NB4 (cell line): ENCODE measurements at regions not wholly inside any gene's neighbourhood (a gene's known extent, or its start where the extent isn't known, plus 50 kb on each side); places are given as distances from the start of the nearest gene placed in this dataset.

Experiments
- DNase-seq: peaks from one replicate; pipeline ENCODE4 v3.0.0; 2010; ENCODE audit warnings: low read depth
- H3K4me3 ChIP-seq: one replicate; pipeline ENCODE4 v1.5.1; 2011; ENCODE audit warnings: mild to moderate bottlenecking, low read depth, low read length, moderate library complexity
- MYC ChIP-seq: IDR thresholded peaks from 2 replicates; pipeline ENCODE4 v1.6.1; 2011; ENCODE audit warnings: low read depth, low read length
- POLR2A ChIP-seq: IDR thresholded peaks from 2 replicates; pipeline ENCODE4 v1.6.1; 2011; ENCODE audit warnings: mild to moderate bottlenecking; ENCODE audit not compliant: insufficient read length; ENCODE audit errors: extremely low read depth
- TF ChIP-seq, protein P1 (sequence below): IDR thresholded peaks from 2 replicates; pipeline ENCODE4 v1.6.1; 2011; ENCODE audit warnings: low read depth, low read length
- TF ChIP-seq, protein P2 (sequence below): IDR thresholded peaks from one replicate; pipeline ENCODE4 v1.5.1; 2012; ENCODE audit warnings: low read depth, low read length

DNA sequence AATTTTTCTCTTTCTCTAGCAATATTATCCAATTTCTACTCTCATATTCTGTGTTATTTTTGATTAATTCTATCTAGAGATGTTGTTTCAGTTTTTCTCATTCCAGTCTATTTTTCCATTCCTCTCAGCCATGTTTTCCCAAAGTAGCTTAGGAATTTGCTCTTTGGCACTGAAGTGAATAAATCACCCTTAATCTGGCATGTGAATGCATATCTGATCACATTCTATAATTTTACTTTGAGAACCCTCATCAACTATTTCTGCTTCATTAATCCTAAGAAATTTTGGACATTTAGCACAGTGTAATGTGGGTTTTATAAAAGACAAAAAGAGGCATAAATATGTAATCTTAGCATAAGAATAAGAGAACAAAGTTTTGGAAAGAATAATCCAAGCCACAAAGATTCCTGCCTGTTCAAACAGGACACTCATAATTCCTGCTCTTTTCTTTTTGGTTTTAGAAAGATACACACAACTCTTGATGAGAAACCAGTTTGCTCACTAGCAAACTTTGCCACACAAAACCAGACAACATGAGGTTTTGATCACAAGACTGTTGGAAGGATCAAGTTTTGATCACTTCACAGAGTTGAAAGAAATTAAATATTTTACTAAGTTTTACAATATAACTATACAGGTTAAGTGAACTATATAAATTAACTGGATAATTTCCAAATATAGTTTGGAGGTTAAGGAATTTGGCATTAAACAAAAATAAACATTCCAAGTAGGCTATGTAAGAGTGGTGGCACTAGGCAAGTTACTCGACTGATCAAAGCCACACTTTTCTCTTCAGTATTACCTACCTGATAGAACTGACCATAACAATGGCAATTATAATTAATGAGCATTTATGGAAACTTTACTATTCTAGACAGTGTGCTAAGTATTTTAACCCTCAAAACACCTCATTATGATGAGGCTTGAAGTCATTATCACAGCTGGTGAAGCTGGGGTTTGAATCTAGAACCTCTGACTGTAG lies 226.6 kb upstream of the TMTC1 start:
- no peak for TF ChIP-seq MYC
- TF ChIP-seq, protein P1, sequence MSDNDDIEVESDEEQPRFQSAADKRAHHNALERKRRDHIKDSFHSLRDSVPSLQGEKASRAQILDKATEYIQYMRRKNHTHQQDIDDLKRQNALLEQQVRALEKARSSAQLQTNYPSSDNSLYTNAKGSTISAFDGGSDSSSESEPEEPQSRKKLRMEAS, result no peak
- TF ChIP-seq, protein P2, sequence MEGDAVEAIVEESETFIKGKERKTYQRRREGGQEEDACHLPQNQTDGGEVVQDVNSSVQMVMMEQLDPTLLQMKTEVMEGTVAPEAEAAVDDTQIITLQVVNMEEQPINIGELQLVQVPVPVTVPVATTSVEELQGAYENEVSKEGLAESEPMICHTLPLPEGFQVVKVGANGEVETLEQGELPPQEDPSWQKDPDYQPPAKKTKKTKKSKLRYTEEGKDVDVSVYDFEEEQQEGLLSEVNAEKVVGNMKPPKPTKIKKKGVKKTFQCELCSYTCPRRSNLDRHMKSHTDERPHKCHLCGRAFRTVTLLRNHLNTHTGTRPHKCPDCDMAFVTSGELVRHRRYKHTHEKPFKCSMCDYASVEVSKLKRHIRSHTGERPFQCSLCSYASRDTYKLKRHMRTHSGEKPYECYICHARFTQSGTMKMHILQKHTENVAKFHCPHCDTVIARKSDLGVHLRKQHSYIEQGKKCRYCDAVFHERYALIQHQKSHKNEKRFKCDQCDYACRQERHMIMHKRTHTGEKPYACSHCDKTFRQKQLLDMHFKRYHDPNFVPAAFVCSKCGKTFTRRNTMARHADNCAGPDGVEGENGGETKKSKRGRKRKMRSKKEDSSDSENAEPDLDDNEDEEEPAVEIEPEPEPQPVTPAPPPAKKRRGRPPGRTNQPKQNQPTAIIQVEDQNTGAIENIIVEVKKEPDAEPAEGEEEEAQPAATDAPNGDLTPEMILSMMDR, result no peak
- H3K4me3 ChIP-seq, result no peak overlapping the region
- no peak for DNase-seq

GRCh38 chr12:30006021-30006420 lies 222.3 kb upstream of the TMTC1 start:
- DNase-seq, result no peak
- no peak for TF ChIP-seq MYC
- TF ChIP-seq, protein P2, result no peak
- no peak for TF ChIP-seq POLR2A
- no peak overlapping the region for H3K4me3 ChIP-seq

GRCh38 chr12:30003321-30003720 lies 219.6 kb upstream of the TMTC1 start:
- DNase-seq, result no peak
- TF ChIP-seq MYC (no peak), POLR2A (no peak)
- TF ChIP-seq, protein P2, result no peak
- TF ChIP-seq, protein P1, result no peak
- H3K4me3 ChIP-seq, result no peak overlapping the region

GRCh38 chr12:30002677-30003076 lies 218.9 kb upstream of the TMTC1 start:
- no peak overlapping the region for H3K4me3 ChIP-seq
- no peak for DNase-seq
- no peak for TF ChIP-seq POLR2A
- no peak for TF ChIP-seq MYC
- TF ChIP-seq, protein P1, result no peak

- no peak for DNase-seq
- no peak overlapping the region for H3K4me3 ChIP-seq
- TF ChIP-seq MYC (no peak), POLR2A (no peak)
- TF ChIP-seq, protein P1, result no peak
- TF ChIP-seq, protein P2, result no peak
These were observed 216.7 kb upstream of the TMTC1 start for GRCh38 chr12:30000401-30000800.

DNA sequence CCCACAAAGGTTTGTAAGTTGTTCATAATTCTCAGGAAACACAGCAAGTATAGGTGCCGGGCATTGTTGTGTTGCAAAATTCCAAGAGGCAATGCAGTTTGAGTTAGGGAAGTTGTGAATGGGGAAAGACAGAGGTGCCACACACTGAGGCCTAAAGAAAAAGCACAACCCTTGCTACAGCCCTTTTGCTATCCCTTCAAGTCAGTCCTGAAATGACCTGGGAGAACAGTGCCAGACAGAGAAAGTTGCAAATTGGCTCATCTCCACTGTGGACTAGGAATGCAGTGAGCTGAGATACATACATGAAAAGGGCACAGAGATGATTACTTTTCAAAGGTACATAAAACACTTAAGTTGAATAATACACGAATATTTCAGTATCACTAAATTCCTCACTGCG lies 213.3 kb upstream of the TMTC1 start:
- TF ChIP-seq, protein P1, result no peak
- TF ChIP-seq, protein P2, result no peak
- TF ChIP-seq MYC (no peak), POLR2A (no peak)
- no peak for DNase-seq
- no peak overlapping the region for H3K4me3 ChIP-seq
